Stomach (tissue), 4 donors: ENCODE measurements at regions not wholly inside any gene's neighbourhood (a gene's known extent, or its start where the extent isn't known, plus 50 kb on each side); places are given as distances from the start of the nearest gene placed in this dataset.

Experiments
- POLR2A ChIP-seq, 4 donors: fragments of 450-650 bp; IDR thresholded peaks; one replicate each; pipeline ENCODE4 v1.6.1; 2016; ENCODE audit warnings: antibody characterized with exemption in 4 of 4, control low read depth in 2 of 4, mild to moderate bottlenecking in 1 of 4, moderate library complexity in 1 of 4
- POLR2AphosphoS5 ChIP-seq, 3 donors: sonication (generic); formaldehyde crosslinking; IDR thresholded peaks; one replicate each; pipeline ENCODE4 v1.6.1; 2016; ENCODE audit warnings: antibody characterized with exemption in 3 of 3
- TF ChIP-seq, protein P1 (sequence below), 7 experiments: fragments of 450-650 bp in 4 of 7; fragments of 200-600 bp in 3 of 7; sonication (generic) in 3 of 7; IDR thresholded peaks; one replicate each; pipeline ENCODE4 v1.5.1; 2016 to 2019; ENCODE audit warnings: antibody characterized with exemption in 7 of 7, control low read depth in 2 of 7, mild to moderate bottlenecking in 1 of 7

DNA sequence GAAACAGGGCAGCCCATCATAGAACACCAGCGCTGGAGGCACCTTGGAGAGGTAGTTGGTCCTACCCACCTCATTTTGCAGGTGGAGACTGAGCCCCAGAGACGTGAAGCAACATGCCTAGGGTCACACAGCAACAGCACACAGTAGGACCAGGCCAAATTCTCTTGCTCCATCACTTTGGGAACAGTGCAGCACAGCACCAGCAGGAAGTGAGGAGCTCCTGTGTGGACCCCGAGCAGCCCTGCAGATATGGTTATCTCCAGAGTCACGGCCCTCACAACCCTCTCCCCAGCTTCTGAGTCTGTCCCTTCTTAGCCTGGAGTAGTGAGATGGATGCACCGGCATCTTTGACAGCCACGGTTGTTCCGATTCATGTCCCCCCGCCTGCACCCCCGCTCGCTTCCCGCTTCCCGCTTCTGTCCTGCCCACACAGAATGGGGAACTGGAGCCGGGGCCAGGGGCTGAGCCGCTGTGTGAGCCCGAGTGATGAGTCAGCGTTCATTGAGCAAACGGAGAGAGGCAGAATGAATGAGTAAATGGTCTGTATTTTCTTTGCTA is 72.6 kb upstream of the DUSP22 start:
- TF ChIP-seq, protein P1, sequence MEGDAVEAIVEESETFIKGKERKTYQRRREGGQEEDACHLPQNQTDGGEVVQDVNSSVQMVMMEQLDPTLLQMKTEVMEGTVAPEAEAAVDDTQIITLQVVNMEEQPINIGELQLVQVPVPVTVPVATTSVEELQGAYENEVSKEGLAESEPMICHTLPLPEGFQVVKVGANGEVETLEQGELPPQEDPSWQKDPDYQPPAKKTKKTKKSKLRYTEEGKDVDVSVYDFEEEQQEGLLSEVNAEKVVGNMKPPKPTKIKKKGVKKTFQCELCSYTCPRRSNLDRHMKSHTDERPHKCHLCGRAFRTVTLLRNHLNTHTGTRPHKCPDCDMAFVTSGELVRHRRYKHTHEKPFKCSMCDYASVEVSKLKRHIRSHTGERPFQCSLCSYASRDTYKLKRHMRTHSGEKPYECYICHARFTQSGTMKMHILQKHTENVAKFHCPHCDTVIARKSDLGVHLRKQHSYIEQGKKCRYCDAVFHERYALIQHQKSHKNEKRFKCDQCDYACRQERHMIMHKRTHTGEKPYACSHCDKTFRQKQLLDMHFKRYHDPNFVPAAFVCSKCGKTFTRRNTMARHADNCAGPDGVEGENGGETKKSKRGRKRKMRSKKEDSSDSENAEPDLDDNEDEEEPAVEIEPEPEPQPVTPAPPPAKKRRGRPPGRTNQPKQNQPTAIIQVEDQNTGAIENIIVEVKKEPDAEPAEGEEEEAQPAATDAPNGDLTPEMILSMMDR (IDR thresholded peaks at IDR 0.05), result no peak
- TF ChIP-seq POLR2A (IDR thresholded peaks at IDR 0.05) (no peak), POLR2AphosphoS5 (IDR thresholded peaks at IDR 0.05) (no peak)
